GM12801 (cell line): ENCODE measurements at regions not wholly inside any gene's neighbourhood (a gene's known extent, or its start where the extent isn't known, plus 50 kb on each side); places are given as distances from the start of the nearest gene placed in this dataset.

Experiments used
- TF ChIP-seq, protein P1 (sequence below): IDR thresholded peaks from one replicate; pipeline ENCODE4 v1.5.1; 2011; ENCODE audit warnings: control low read depth; ENCODE audit not compliant: insufficient read length; ENCODE audit errors: extremely low read depth

GRCh38 chr5:36755920-36756488 is 120.6 kb upstream of the NIPBL start:
- TF ChIP-seq, protein P1, sequence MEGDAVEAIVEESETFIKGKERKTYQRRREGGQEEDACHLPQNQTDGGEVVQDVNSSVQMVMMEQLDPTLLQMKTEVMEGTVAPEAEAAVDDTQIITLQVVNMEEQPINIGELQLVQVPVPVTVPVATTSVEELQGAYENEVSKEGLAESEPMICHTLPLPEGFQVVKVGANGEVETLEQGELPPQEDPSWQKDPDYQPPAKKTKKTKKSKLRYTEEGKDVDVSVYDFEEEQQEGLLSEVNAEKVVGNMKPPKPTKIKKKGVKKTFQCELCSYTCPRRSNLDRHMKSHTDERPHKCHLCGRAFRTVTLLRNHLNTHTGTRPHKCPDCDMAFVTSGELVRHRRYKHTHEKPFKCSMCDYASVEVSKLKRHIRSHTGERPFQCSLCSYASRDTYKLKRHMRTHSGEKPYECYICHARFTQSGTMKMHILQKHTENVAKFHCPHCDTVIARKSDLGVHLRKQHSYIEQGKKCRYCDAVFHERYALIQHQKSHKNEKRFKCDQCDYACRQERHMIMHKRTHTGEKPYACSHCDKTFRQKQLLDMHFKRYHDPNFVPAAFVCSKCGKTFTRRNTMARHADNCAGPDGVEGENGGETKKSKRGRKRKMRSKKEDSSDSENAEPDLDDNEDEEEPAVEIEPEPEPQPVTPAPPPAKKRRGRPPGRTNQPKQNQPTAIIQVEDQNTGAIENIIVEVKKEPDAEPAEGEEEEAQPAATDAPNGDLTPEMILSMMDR, result no peak

GRCh38 chr5:36756848-36757247 is 119.7 kb upstream of the NIPBL start:
- TF ChIP-seq, protein P1, result no peak

DNA sequence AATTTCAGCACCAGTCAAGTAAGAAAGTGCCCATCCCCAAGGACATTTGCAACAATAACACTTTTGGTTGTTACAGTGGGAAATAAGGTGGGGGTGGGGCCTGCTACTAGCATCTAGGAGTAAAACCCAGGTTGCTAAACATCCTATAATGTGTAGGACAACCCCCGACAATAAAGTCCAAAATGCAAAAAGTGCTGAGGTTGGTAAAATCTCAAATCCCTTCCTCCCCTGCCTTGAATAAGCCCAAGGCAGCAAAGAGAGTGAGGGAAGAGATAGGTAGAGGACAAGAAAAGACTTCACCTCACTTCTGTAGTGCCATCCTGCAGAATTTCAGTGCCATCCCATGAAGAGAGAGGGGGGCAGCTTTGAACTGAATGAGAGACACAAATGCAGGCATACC is 117.5 kb upstream of the NIPBL start:
- TF ChIP-seq, protein P1, result no peak

- TF ChIP-seq, protein P1, result no peak
These were observed 113.1 kb upstream of the NIPBL start for GRCh38 chr5:36763454-36763853.

DNA sequence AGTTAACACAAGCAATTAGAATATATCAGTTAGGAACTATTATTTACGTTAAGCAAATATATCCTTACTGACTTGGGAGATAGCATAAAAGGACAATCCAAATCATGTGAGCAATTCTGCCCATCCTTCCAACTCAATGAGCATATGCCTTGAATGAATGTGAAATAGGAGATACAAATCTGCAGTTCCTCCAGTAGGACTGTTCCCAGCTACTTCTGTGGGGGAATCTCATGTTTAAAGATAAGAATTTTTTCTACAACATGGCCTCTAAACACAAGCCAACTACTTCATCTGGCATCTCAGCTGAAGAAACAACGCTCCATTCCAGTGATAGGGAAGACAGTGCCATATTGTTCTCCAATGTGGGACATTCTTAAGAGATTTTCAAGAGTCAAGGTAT is 110.7 kb upstream of the NIPBL start:
- TF ChIP-seq, protein P1, result no peak

GRCh38 chr5:36766981-36767380 is 109.6 kb upstream of the NIPBL start:
- TF ChIP-seq, protein P1, result no peak

DNA sequence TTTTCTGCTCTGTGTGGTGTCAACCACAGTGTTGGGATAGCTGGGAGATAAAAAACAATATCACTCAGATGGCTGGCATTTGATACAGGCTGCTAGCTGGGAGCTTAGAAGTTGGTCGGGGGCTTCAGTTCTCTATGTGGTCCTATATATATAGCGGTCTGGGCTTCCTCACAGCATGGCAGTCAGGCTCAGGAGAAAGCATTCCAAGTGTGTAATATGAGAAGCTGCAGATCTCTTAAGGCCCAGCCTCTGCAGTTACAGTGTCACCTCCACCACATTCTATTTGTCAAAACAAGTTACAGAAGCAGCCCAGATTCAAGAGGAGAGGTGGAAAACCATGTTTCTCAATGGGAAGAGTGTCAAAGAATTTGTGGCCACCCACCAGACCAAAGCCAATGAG is 108.1 kb upstream of the NIPBL start:
- TF ChIP-seq, protein P1, result no peak
